ENCODE measurements at regions not wholly inside any gene's neighbourhood (a gene's known extent, or its start where the extent isn't known, plus 50 kb on each side); places are given as distances from the start of the nearest gene placed in this dataset.

- TF ChIP-seq, protein P1, sequence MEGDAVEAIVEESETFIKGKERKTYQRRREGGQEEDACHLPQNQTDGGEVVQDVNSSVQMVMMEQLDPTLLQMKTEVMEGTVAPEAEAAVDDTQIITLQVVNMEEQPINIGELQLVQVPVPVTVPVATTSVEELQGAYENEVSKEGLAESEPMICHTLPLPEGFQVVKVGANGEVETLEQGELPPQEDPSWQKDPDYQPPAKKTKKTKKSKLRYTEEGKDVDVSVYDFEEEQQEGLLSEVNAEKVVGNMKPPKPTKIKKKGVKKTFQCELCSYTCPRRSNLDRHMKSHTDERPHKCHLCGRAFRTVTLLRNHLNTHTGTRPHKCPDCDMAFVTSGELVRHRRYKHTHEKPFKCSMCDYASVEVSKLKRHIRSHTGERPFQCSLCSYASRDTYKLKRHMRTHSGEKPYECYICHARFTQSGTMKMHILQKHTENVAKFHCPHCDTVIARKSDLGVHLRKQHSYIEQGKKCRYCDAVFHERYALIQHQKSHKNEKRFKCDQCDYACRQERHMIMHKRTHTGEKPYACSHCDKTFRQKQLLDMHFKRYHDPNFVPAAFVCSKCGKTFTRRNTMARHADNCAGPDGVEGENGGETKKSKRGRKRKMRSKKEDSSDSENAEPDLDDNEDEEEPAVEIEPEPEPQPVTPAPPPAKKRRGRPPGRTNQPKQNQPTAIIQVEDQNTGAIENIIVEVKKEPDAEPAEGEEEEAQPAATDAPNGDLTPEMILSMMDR (IDR thresholded peaks at IDR 0.05): no peak
- TF ChIP-seq POLR2A (IDR thresholded peaks at IDR 0.05): no peak
Measured at GRCh38 chr11:91160661-91161060, 937.8 kb upstream of the CHORDC1 start.

Data from body of pancreas (tissue), 4 donors.